T-helper 1 cell treated with Interleukin-12 subunit alpha and Interleukin-12 subunit beta and Interleukin-4 antibody, amounts not matched to agents 30 μg/mL and 1 μg/mL, for 36 hours (primary cell): ENCODE measurements at regions not wholly inside any gene's neighbourhood (a gene's known extent, or its start where the extent isn't known, plus 50 kb on each side); places are given as distances from the start of the nearest gene placed in this dataset.

Experiments
- H3K27ac Mint-ChIP-seq: one replicate; pipeline ENCODE4 v1.8.0; 2021; ENCODE audit warnings: mild to moderate bottlenecking, mixed read lengths
- H3K27me3 Mint-ChIP-seq: one replicate; pipeline ENCODE4 v1.8.0; 2021; ENCODE audit warnings: low read depth, mixed read lengths
- H3K36me3 Mint-ChIP-seq: one replicate; pipeline ENCODE4 v1.8.0; 2021; ENCODE audit warnings: low read depth, mixed read lengths
- H3K4me1 Mint-ChIP-seq: one replicate; pipeline ENCODE4 v1.8.0; 2021; ENCODE audit warnings: low read depth, mixed read lengths
- H3K4me3 Mint-ChIP-seq: one replicate; pipeline ENCODE4 v1.8.0; 2021; ENCODE audit warnings: mild to moderate bottlenecking, moderate library complexity, mixed read lengths
- H3K9me3 Mint-ChIP-seq: one replicate; pipeline ENCODE4 v1.8.0; 2021; ENCODE audit warnings: mixed read lengths

DNA sequence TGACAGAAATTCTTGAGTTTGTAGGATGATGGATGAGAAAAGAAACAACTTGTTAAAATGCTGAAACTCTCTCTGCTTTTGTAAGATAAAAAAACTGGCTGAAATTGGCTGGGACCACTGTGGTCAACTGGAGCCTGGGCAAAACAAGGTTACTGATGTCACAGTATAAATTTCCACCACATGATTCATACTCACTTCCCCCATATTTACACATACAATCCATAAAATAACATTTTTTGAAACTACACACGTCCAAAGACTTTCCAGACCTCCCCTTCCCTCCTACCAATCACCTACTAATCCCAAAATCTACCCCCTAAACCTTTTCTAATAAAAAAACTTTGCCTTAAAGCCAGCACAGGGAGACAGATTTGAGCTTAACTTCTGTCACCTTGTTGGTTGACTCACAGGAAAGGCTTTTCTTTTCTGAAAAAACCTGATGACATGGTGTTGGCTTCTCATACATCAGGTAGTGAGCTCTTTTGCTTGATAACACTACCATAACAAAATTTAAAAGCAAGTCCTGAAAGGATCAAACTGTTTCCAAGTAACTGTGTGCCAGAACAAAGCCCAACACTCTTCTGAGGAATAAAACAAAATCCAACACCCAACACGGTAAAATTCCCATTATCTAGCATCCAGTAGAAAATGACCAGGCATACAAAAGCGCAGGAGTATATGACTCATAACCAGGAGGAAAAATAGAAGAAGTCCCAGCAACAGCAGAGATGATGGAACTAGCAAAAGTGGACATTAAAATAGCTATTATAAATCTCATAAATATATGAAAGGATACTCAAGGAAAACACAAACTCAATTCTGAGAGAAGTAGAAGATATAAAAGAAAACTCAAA lies 87.3 kb upstream of the SNRK start:
- H3K27me3 Mint-ChIP-seq: peaks cover 33% of the 10 kb centered on the region
- peaks cover 6% of the 10 kb centered on the region for H3K36me3 Mint-ChIP-seq
- H3K4me3 Mint-ChIP-seq: no peak overlapping the region
- no peak overlapping the region for H3K27ac Mint-ChIP-seq
- peaks cover 39% of the 10 kb centered on the region for H3K4me1 Mint-ChIP-seq
- H3K9me3 Mint-ChIP-seq: peaks cover 18% of the 10 kb centered on the region

DNA sequence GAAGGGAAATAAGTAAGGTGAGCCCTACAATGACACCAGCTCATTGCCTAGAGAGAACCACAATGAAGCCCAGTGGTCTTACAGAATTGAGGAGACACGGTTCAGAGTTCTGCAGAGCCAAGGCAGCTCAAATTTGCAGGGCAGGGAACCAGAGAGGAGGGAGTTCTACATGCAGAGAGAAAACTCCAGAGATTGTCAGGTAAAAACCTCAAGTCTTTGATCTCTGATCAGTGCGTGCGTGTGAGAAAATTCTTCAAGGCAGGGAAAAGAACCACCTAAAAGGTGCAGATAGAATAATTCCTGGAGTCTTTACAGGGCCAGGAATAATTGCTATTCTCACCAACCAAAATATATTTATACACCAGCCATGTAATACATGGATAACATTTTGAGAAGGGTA lies 88.0 kb upstream of the SNRK start:
- H3K27ac Mint-ChIP-seq: no peak overlapping the region
- H3K4me3 Mint-ChIP-seq: no peak overlapping the region
- H3K9me3 Mint-ChIP-seq: peaks cover 18% of the 10 kb centered on the region
- peaks cover 44% of the 10 kb centered on the region for H3K4me1 Mint-ChIP-seq
- H3K27me3 Mint-ChIP-seq: peaks cover 33% of the 10 kb centered on the region
- peaks cover 6% of the 10 kb centered on the region for H3K36me3 Mint-ChIP-seq

DNA sequence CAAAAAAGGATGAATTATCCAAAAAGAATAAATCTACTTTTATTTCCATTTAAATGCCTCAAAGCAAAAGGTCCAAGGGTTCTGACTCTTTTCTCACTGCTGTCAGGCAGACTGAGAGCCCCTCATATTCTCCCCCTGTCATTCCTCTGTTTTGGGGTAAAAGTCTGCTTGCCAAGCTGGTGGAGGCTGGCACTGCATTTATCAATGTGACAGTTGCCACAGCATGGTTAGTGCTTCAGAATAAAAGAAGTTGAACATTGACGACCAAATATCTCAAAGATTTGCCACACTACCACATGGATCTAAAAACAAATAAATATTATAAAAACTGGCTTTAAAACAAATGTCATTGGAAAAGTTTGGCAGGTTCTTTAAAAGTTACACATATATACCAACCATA lies 89.2 kb upstream of the SNRK start:
- Mint-ChIP-seq H3K27me3 (peaks cover 33% of the 10 kb centered on the region), H3K27ac (no peak overlapping the region), H3K4me3 (no peak overlapping the region), H3K36me3 (peaks cover 6% of the 10 kb centered on the region), H3K4me1 (peaks cover 53% of the 10 kb centered on the region), H3K9me3 (peaks cover 18% of the 10 kb centered on the region)

DNA sequence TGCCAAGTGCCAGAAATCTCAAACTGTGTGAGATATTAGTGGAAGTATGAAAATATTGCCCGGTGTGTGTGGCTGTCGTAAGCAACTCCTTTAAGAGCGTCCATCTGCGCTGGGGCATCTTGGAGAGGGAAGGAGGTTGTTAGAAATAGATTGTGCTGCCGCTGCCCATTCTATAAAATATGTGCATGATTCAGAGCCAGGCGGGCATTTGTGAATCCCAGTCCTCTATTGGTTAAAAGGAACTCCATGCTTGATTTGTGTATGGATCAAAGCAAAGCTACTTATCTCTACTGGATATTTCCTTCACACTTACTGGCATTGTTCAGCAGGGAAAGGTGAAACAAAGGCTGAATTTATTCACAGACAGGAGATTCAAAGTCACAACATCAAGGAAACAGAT lies 89.6 kb upstream of the SNRK start:
- Mint-ChIP-seq H3K9me3 (peaks cover 18% of the 10 kb centered on the region), H3K27ac (no peak overlapping the region), H3K36me3 (peaks cover 6% of the 10 kb centered on the region), H3K27me3 (peaks cover 33% of the 10 kb centered on the region), H3K4me3 (no peak overlapping the region), H3K4me1 (peaks cover 54% of the 10 kb centered on the region)

DNA sequence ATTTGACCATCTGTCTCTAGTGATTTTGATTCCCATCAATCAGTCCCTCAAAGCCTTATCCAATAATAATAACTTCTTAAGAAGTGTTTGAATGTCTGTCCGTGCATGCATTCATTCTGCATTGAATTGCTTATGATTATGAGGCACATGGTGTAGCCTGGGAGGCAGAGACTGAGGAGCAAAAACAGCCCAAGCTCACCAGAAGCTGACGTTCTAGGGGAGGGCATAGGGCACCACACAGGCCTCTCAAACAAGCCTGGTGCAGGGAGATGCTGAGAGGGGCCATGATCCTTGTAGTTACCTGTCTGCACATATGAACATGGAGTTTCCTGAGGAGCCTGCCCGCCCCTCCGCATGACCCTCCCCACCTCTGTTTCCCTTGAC lies 89.2 kb upstream of the POMGNT2 start:
- peaks cover 11% of the 10 kb centered on the region for H3K36me3 Mint-ChIP-seq
- H3K4me3 Mint-ChIP-seq: no peak overlapping the region
- H3K4me1 Mint-ChIP-seq: peaks cover 51% of the 10 kb centered on the region
- peaks cover 12% of the 10 kb centered on the region for H3K9me3 Mint-ChIP-seq
- H3K27ac Mint-ChIP-seq: peak overlapping the region; percentile 95
- H3K27me3 Mint-ChIP-seq: peaks cover 30% of the 10 kb centered on the region

DNA sequence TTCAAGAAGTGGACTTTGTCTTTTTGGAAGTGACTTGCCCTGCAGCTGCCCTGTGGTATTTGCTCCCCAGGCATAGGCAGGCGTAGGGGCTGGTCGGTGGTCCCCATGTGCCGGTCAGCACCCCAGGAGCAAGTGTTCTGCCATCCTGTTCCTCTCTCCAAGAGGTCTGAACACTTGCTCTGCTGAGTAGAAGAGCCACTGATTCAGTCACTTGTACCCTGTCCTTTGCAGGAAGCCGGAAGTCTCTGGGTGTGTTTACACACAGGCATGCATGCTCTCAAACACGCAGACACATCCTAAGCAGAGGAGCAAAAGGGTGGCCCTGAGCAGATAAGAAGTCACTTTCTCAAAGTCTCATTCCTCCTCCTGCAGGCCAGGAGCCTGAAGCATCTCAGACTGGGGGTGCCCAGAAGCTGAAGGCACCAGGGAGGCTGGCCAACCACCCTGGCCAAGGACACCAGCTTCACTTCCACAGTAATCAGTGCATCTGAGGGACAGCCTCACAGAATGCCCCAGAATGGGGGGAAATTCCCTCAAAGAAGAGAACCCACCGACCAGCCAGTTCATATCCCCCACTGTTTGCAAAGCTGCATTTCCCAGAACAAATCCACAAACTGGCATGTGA lies 88.7 kb upstream of the POMGNT2 start:
- Mint-ChIP-seq H3K27ac (peak overlapping the region; percentile 95), H3K4me3 (peak overlapping the region; percentile 66), H3K4me1 (peaks cover 51% of the 10 kb centered on the region), H3K36me3 (peaks cover 14% of the 10 kb centered on the region), H3K27me3 (peaks cover 29% of the 10 kb centered on the region), H3K9me3 (peaks cover 7% of the 10 kb centered on the region)

DNA sequence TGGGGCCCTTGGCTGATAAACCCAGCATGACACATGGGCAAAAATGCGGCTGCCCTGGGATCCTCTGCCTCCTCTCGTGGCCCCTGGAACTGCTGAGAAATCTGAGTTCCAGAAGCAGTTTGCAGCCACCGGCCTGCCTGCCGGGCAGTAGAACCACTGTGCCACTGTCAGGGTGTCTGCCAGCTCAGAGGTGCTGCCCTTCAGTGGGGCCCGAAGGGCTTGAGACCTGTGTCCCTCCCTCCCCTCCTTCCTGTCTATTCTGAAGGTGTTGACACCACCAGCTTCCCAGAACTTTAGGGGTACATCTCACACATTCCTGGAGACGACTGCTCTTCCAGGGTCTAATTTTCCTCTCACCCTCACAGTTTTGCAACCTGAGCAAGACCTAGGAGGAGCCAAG lies 88.2 kb upstream of the POMGNT2 start:
- peak overlapping the region; percentile 66 for H3K4me3 Mint-ChIP-seq
- H3K9me3 Mint-ChIP-seq: peaks cover 6% of the 10 kb centered on the region
- peaks cover 27% of the 10 kb centered on the region for H3K27me3 Mint-ChIP-seq
- H3K4me1 Mint-ChIP-seq: peaks cover 48% of the 10 kb centered on the region
- H3K27ac Mint-ChIP-seq: peak overlapping the region; percentile 95
- peaks cover 11% of the 10 kb centered on the region for H3K36me3 Mint-ChIP-seq

DNA sequence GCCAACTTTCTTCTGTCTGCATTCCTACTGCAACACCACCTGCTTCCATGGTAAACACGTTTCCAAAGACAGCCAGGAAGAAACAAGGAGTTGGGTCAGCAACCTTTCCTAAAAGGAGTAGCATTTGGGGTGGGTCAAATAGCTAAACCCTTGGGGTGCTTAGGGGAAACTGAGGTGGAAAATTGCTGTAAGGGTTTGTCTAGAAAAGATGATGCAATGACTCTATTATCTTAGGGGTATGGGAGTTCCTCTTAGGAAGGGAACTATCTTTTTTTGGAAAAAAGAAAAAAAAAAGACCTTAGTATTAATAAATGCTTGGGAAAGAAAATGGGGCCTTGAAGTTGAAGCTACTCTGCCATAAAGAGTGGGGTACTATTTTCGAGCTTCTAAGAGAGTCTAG lies 86.1 kb upstream of the POMGNT2 start:
- Mint-ChIP-seq H3K36me3 (peaks cover 13% of the 10 kb centered on the region), H3K9me3 (peaks cover 10% of the 10 kb centered on the region), H3K27me3 (peaks cover 35% of the 10 kb centered on the region), H3K4me3 (no peak overlapping the region), H3K27ac (no peak overlapping the region), H3K4me1 (peaks cover 39% of the 10 kb centered on the region)

DNA sequence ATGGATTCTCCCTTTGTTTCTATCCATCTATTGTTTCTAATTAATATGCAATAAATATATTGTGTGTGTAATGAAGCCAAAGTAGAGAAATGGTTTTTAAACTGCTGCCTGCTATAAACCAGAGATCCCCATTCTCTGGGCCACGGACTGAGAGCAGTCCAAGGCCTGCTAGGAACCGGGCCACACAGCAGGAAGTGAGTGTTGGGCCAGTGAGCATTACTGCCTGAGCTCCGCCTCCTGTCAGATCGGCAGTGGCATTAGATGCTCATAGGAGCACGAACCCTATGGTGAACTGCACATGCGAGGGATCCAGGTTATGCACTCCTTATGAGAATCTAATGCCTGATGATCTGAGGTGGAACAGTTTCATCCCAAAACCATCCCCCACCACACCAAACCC lies 85.2 kb upstream of the POMGNT2 start:
- H3K27ac Mint-ChIP-seq: no peak overlapping the region
- H3K9me3 Mint-ChIP-seq: peaks cover 10% of the 10 kb centered on the region
- H3K4me1 Mint-ChIP-seq: peaks cover 36% of the 10 kb centered on the region
- peaks cover 13% of the 10 kb centered on the region for H3K36me3 Mint-ChIP-seq
- peaks cover 30% of the 10 kb centered on the region for H3K27me3 Mint-ChIP-seq
- no peak overlapping the region for H3K4me3 Mint-ChIP-seq

DNA sequence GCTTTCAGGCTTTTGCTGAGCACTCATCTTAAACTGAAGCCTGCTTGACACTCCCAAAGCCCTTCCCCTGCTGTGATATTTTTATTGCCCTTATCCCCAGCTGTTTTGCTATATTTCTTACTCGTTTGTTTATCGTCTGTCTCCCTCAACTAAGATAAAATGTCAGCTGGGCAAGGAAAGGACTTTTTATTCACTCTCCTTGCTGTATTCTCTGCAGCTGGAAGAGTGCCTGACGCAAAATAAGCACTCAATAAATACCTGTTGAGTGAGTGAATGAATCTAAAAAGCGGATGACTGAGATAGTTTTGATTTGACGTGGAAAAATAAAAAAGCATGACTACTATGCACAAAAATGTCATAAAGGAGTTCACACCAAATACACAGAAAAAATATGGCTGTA lies 84.8 kb upstream of the POMGNT2 start:
- peaks cover 10% of the 10 kb centered on the region for H3K9me3 Mint-ChIP-seq
- H3K36me3 Mint-ChIP-seq: peaks cover 13% of the 10 kb centered on the region
- H3K4me1 Mint-ChIP-seq: peaks cover 31% of the 10 kb centered on the region
- H3K27me3 Mint-ChIP-seq: peaks cover 30% of the 10 kb centered on the region
- no peak overlapping the region for H3K27ac Mint-ChIP-seq
- H3K4me3 Mint-ChIP-seq: no peak overlapping the region

DNA sequence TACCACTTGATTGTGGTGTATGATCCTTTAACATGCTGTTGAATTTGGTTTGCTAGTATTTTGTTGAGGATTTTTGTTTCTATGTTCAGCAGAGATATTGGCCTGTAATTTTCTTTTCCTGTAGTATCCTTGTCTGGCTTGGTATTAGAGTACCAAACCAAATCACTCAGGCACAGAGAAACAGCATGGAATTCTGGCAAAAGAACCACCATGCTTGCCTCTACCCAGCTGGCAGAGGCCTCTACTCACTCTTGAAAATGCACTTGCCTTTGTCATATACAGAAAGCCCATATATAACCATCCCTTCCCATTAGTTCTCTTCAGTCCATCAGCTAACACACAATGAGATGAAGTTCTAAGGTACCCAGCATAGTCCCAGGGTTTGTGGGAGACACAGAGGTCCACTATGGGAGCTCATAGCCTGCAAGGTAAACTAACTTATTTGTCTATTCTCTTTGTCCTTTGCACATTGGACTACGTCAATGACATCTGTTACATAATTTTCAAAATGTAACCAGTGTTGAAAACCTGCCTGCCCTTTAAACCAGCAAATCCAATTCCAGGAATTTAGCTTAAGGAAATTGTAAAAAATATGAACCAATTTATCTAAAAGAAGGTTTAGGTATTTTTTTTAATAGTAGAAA lies 82.1 kb upstream of the POMGNT2 start:
- no peak overlapping the region for H3K4me3 Mint-ChIP-seq
- peaks cover 30% of the 10 kb centered on the region for H3K27me3 Mint-ChIP-seq
- no peak overlapping the region for H3K27ac Mint-ChIP-seq
- H3K36me3 Mint-ChIP-seq: peaks cover 13% of the 10 kb centered on the region
- H3K9me3 Mint-ChIP-seq: peaks cover 10% of the 10 kb centered on the region
- H3K4me1 Mint-ChIP-seq: peaks cover 8% of the 10 kb centered on the region

DNA sequence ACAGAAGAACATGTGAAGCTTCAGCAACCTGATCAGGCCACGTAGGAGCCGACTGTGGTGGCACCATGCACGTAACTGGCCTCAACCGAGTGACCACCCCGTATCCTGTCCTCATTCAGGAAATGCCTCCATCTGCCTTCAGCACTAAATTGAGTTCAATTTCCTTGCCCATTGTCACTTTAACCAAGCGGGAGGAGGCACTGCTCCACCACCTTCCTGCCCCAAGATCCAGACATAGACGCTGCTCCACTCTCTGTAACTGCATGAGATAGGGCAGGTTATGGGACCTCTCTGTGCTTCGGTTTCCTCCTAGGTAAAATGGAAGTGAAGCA lies 80.1 kb upstream of the POMGNT2 start:
- peaks cover 14% of the 10 kb centered on the region for H3K4me1 Mint-ChIP-seq
- H3K27ac Mint-ChIP-seq: no peak overlapping the region
- no peak overlapping the region for H3K4me3 Mint-ChIP-seq
- H3K27me3 Mint-ChIP-seq: peaks cover 30% of the 10 kb centered on the region
- H3K9me3 Mint-ChIP-seq: peaks cover 10% of the 10 kb centered on the region
- H3K36me3 Mint-ChIP-seq: peaks cover 19% of the 10 kb centered on the region

DNA sequence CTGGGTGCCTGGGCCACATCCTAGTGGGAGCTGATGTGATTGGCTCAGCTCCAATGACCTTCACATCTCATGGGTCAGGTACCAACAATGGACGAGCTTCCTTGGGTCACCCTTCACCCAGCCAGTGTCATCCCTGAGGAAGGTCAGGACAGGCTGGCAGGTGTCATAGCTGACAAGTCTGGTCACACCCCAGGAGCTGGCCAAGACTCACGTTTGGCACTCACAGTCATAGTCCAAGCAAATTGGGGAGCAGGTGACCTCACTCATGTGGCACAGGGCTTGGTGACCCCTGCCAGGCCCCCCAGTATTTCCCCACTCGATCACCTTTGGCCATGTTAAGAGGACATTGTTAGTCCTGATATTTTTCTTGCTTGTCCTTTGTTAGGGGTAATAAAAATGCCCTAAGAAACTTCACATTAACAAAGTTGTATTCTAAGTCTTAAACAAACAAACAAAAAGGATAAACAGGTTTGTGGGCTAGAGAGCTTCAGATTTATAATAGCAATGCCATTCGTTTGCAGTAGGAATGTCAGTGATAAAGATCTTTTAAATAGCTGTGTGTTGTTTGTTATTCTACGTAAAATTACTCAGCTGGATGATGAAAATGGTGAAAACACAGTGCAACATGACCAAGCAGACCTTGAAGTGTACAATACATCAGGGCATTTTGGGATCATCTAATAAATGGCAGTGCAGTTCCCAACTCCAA lies 79.5 kb upstream of the POMGNT2 start:
- Mint-ChIP-seq H3K9me3 (peaks cover 10% of the 10 kb centered on the region), H3K27me3 (peaks cover 26% of the 10 kb centered on the region), H3K4me3 (no peak overlapping the region), H3K27ac (no peak overlapping the region), H3K4me1 (peaks cover 18% of the 10 kb centered on the region), H3K36me3 (peaks cover 18% of the 10 kb centered on the region)

DNA sequence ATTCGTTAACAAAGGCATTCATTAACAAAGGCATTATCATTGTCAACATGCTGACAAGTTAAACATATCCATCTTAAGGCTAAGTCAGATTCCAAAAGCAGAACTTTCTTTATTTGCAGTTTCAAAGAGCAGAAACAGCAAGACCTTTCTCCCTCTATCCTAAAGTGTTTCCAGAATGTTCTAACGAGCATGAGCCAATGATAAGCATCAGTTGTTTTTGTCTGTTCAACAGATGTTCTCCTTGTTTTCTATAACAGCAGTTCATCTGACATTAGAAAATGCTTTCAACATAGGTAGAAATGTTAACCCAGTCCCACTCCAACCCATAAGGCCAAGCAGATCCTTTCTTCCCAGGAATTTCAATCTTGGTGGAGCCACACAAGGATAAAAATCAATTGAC lies 77.6 kb upstream of the POMGNT2 start:
- Mint-ChIP-seq H3K36me3 (peaks cover 12% of the 10 kb centered on the region), H3K27ac (no peak overlapping the region), H3K4me3 (no peak overlapping the region), H3K4me1 (peaks cover 35% of the 10 kb centered on the region), H3K9me3 (peaks cover 2% of the 10 kb centered on the region), H3K27me3 (peaks cover 11% of the 10 kb centered on the region)
